ENCODE measurements at regions not wholly inside any gene's neighbourhood (a gene's known extent, or its start where the extent isn't known, plus 50 kb on each side); places are given as distances from the start of the nearest gene placed in this dataset.

- TF ChIP-seq ZNF407 (CRISPR knock-in tag; IDR thresholded peaks at IDR 0.05; ENCODE audit: not compliant biosample characterization) (no peak), ZNF644 (CRISPR knock-in tag; IDR thresholded peaks at IDR 0.05; ENCODE audit: low read depth) (no peak), POLR2A (IDR thresholded peaks at IDR 0.05; ENCODE audit: insufficient read depth in 1 of 2, low read depth in 2 of 2, low read length in 2 of 2) (no peak), JUND (CRISPR knock-in tag; IDR thresholded peaks at IDR 0.05) (no peak), ZNF512B (CRISPR knock-in tag; IDR thresholded peaks at IDR 0.05; ENCODE audit: borderline replicate concordance) (no peak), FOXP4 (CRISPR knock-in tag; IDR thresholded peaks at IDR 0.05) (no peak), ARID3A (IDR thresholded peaks at IDR 0.05; ENCODE audit: low read depth, low read length) (no peak), POLR2AphosphoS5 (IDR thresholded peaks at IDR 0.05; ENCODE audit: low read depth, low read length) (no peak), KLF9 (CRISPR knock-in tag; IDR thresholded peaks at IDR 0.05; ENCODE audit: low read depth) (no peak), TRAFD1 (CRISPR knock-in tag; IDR thresholded peaks at IDR 0.05; ENCODE audit: borderline replicate concordance) (no peak)
These were observed 385.5 kb upstream of the COX7C start (continued) for GRCh38 chr5:86232246-86232645.

Data from HepG2 (cell line).